Left ventricle myocardium inferior (tissue), 1 donor: ENCODE measurements at regions not wholly inside any gene's neighbourhood (a gene's known extent, or its start where the extent isn't known, plus 50 kb on each side); places are given as distances from the start of the nearest gene placed in this dataset.

Experiments used
- DNase-seq: peaks from one replicate; pipeline ENCODE4 v3.0.0-alpha.2; 2020
- H3K27ac ChIP-seq: fragments of 200-600 bp; replicated peaks from 2 replicates; pipeline ENCODE4 v1.8.0; 2021
- H3K27me3 ChIP-seq: fragments of 200-600 bp; 2 replicates; pipeline ENCODE4 v1.8.0; 2021; ENCODE audit warnings: low read depth
- H3K36me3 ChIP-seq: fragments of 200-600 bp; 2 replicates; pipeline ENCODE4 v1.8.0; 2021
- H3K4me1 ChIP-seq: fragments of 200-600 bp; 2 replicates; pipeline ENCODE4 v1.8.0; 2021
- H3K4me3 ChIP-seq: fragments of 200-600 bp; 2 replicates; pipeline ENCODE4 v1.8.0; 2021; ENCODE audit warnings: mild to moderate bottlenecking, moderate library complexity
- H3K9me3 ChIP-seq: fragments of 200-600 bp; replicated peaks from 2 replicates; pipeline ENCODE4 v1.8.0; 2021
- CTCF ChIP-seq: fragments of 200-600 bp; IDR thresholded peaks from 2 replicates; pipeline ENCODE4 v1.8.0; 2021; ENCODE audit warnings: antibody characterized with exemption, mild to moderate bottlenecking, borderline replicate concordance
- intact Hi-C: fragments of 100-400 bp; cut with micrococcal nuclease; formaldehyde crosslinking; loops from one replicate; pipeline ENCODE4 v1.11.0; 2022
- donor health status: DM: no; HTN: yes; CAD: no; lungs with severe emphysema.

- no peaks in the 10 kb centered on the region for H3K9me3 ChIP-seq
- intact Hi-C loops: no loop called here
- no peaks in the 10 kb centered on the region for H3K27me3 ChIP-seq
- H3K36me3 ChIP-seq: no peaks in the 10 kb centered on the region
- H3K4me3 ChIP-seq: no peak overlapping the region
- no peak overlapping the region for H3K27ac ChIP-seq
- TF ChIP-seq CTCF: no peak
- no peak for DNase-seq
- H3K4me1 ChIP-seq: no peaks in the 10 kb centered on the region
These were observed 54.6 kb upstream of the RNF217 start for GRCh38 chr6:124907596-124907995.
